ENCODE measurements at regions not wholly inside any gene's neighbourhood (a gene's known extent, or its start where the extent isn't known, plus 50 kb on each side); places are given as distances from the start of the nearest gene placed in this dataset.

DNA sequence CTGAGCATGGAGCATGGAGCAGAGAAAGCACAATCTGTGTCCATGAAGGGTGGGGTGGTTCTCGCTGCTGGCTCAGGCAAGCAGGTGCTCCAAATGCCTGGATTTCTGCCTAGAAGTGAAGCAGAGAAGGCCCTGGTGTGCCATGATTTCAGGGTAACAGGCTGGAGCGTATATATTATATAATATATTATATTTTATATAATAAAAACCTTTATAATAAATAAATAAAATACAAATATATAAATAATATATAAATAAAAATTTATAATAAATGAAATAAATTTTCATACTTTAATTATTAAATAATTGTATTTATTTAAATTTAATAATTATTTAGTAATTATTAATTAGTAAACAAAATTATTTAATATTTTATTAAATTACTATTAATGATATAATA is 707.4 kb upstream of the COX7C start:
- no peak for TF ChIP-seq BCL11A (IDR thresholded peaks at IDR 0.05; ENCODE audit: low read depth, low read length)
- no peak for TF ChIP-seq MXI1 (IDR thresholded peaks at IDR 0.05; ENCODE audit: low read depth, low read length)
- TF ChIP-seq, protein P1, sequence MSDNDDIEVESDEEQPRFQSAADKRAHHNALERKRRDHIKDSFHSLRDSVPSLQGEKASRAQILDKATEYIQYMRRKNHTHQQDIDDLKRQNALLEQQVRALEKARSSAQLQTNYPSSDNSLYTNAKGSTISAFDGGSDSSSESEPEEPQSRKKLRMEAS (IDR thresholded peaks at IDR 0.05; ENCODE audit: low read depth, low read length), result no peak
- no peak for TF ChIP-seq DPF2 (IDR thresholded peaks at IDR 0.05)
- no peak for TF ChIP-seq IKZF1 (conservative IDR thresholded peaks at IDR 0.05)
